SIG-M5 treated with dmso at 0.1 percent for 504 hours (cell line): ENCODE measurements at regions not wholly inside any gene's neighbourhood (a gene's known extent, or its start where the extent isn't known, plus 50 kb on each side); places are given as distances from the start of the nearest gene placed in this dataset.
A peak's percentile ranks its signal among the peaks of the same experiment; 100 is the strongest.
"Not testable (repeated sequence)": the region's sequence is repeated elsewhere in the genome, so short reads cannot be mapped to it uniquely, and the experiment has no call there.

Experiments
- DNase-seq: peaks from one replicate; lab custom pipeline; 2025; ENCODE audit not compliant: unreplicated experiment; lab: John Stamatoyannopoulos, UW

- DNase-seq: no peak
These were observed 130.5 kb downstream of the IRX5 start for GRCh38 chr16:55061126-55061525.

- DNase-seq: no peak
These were observed 131.8 kb downstream of the IRX5 start for GRCh38 chr16:55062442-55062841.

- no peak for DNase-seq
These were observed 142.3 kb downstream of the IRX5 start for GRCh38 chr16:55072976-55073375.

- DNase-seq: no peak
These were observed 143.2 kb downstream of the IRX5 start for GRCh38 chr16:55073830-55074229.

- not testable (repeated sequence) for DNase-seq
These were observed 144.5 kb downstream of the IRX5 start for GRCh38 chr16:55075208-55075607.

GRCh38 chr16:55076053-55076452, 145.4 kb downstream of the IRX5 start:
- DNase-seq: no peak

GRCh38 chr16:55077266-55077665, 146.6 kb downstream of the IRX5 start:
- DNase-seq: no peak

- no peak for DNase-seq
These were observed 147.5 kb downstream of the IRX5 start for GRCh38 chr16:55078153-55078552.

- no peak for DNase-seq
These were observed 148.2 kb downstream of the IRX5 start for GRCh38 chr16:55078699-55079410.

GRCh38 chr16:55081622-55082590, 151.2 kb downstream of the IRX5 start:
- no peak for DNase-seq

- DNase-seq: no peak
These were observed 151.9 kb downstream of the IRX5 start for GRCh38 chr16:55082591-55082976.

- DNase-seq: no peak
These were observed 152.4 kb downstream of the IRX5 start for GRCh38 chr16:55083052-55083451.

GRCh38 chr16:55088098-55088497, 157.4 kb downstream of the IRX5 start:
- no peak for DNase-seq

- DNase-seq: no peak
These were observed 158.9 kb downstream of the IRX5 start for GRCh38 chr16:55089600-55089999.

GRCh38 chr16:55091213-55091870, 160.7 kb downstream of the IRX5 start:
- DNase-seq: no peak

- DNase-seq: no peak
These were observed 161.2 kb downstream of the IRX5 start for GRCh38 chr16:55091871-55092230.

- peak; percentile 92 for DNase-seq
These were observed 169.4 kb downstream of the IRX5 start for GRCh38 chr16:55100100-55100499.

- DNase-seq: no peak
These were observed 170.4 kb downstream of the IRX5 start for GRCh38 chr16:55101026-55101425.

GRCh38 chr16:55102077-55102476, 171.4 kb downstream of the IRX5 start:
- no peak for DNase-seq

GRCh38 chr16:55102531-55102930, 171.9 kb downstream of the IRX5 start:
- no peak for DNase-seq

- DNase-seq: no peak
These were observed 177.2 kb downstream of the IRX5 start for GRCh38 chr16:55107851-55108250.

- DNase-seq: no peak
These were observed 182.5 kb downstream of the IRX5 start for GRCh38 chr16:55113210-55113609.
